HG03103 (cell line): ENCODE measurements at regions not wholly inside any gene's neighbourhood (a gene's known extent, or its start where the extent isn't known, plus 50 kb on each side); places are given as distances from the start of the nearest gene placed in this dataset.
"Not testable (repeated sequence)": the region's sequence is repeated elsewhere in the genome, so short reads cannot be mapped to it uniquely, and the experiment has no call there.

ENCODE experiments used
- ATAC-seq: cut with Tn5 transposase; IDR thresholded peaks from one replicate; pipeline ENCODE4 v1.9.1; 2021; ENCODE audit warnings: low read depth; ENCODE audit not compliant: unreplicated experiment

DNA sequence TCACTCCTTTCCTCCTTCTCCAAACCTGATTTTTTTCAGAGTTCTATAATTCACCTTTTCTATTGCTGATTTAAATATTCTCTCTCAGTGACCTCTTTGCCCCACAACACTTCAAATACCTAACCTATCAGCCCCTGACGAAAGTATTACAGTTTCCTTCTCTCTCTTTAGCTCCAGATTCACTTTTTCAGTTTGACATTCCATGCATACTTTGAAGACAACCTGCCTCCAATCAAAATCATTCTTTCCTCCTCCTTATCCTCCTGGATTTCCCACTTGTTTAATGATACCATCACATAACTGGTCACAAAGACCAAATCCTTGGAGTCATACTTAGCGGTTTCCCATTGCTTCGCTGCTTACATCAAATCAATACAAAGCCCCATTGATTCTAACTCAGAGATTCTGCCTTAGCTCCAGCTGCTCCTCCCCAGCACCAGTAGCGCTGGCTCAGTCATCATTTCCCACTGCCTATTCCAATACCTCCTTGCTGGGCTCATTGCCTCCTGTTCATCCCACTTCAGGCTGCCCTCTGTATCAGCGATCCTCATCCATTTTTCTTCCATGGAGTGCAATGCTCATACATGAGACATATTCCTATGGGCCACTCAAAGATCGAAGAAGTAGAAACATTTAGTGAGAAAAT is 240.1 kb downstream of the ZNF92 start:
- not testable (repeated sequence) for ATAC-seq

DNA sequence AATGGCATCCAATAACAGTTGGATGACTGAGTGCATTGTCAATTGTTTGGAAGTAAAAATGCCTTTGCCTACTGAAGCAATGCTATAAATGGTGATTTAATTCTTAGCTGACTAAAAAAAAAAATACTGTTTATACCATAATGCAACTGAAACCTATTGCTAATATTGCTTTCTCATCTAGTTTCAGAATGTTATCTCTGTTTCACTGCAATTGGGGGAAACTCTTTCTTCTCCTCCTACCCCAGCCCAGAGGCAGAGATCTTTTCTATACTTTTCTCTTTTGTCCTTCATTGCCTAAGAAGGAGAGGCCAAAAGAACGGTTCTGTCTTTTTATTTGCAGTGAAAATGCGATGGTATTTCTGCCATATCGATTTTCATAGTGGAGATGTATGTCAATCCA is 242.5 kb downstream of the ZNF92 start:
- ATAC-seq = not testable (repeated sequence)

DNA sequence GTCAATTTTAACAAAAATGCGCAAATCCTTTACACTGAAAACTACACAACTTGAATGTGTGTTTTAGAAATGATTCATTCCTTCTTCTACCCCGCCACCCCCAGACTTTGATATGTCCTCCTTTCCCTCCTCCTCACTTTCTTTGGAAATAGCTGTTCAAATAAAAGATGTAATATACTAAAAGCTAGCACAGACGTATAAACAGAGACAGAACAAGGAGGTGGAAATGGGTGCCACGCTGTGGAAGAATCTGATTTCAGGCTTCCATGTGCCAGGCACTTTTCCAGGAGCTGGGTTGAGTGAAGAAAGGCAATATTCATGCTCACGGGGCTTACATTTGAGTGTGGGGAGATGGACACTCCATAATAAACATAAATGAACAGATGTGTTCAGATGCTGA is 246.6 kb downstream of the ZNF92 start:
- ATAC-seq = not testable (repeated sequence)

DNA sequence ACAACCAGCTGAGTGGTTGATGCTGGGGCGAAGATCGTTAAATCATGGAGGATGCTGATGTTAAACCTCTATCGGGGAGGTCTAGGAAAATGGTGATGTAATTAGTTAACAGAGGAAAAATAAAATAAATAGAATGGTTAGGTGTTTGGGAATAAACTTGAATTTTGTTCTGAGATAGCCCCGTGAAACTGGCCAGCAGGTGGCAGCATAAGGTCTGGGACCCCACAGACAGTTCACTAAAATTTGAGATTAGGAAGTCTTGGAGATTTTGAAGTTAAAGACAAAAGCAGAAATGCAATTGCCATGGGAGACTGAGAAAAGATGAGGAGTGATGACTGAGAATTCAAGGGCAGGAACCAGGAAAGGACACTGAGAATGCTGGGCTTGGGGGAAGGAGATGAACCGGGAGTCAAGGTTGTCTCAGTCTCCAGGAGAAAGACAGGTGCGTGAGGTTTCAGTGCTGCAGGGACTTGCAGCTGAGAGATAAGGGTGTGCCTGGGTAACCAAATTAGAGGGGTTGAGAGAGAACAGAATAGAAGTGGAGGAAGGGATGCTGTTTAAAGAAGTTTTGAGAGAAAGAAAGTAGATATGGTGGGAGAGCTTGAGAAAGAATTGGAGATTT is 248.0 kb downstream of the ZNF92 start:
- ATAC-seq = not testable (repeated sequence)

DNA sequence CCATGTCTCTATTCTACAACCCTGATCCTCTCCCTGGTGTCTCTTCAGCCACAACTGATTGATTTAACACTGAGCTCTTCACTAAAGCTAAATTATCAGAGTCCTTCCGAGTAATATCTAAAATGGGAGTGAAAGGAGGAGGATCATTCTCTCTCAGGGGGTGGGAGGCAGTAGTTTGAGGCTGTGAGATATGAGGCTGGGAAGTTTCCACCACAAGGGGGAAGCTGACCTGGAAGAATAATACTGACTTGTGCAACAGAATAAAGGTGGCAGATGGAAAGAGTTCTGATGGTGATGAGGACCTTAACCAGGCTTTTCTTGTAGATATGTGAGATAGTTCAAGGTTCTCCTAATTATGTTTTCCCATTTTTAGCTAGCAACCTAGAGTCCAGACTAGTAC is 241.6 kb upstream of the VKORC1L1 start:
- ATAC-seq = not testable (repeated sequence)

DNA sequence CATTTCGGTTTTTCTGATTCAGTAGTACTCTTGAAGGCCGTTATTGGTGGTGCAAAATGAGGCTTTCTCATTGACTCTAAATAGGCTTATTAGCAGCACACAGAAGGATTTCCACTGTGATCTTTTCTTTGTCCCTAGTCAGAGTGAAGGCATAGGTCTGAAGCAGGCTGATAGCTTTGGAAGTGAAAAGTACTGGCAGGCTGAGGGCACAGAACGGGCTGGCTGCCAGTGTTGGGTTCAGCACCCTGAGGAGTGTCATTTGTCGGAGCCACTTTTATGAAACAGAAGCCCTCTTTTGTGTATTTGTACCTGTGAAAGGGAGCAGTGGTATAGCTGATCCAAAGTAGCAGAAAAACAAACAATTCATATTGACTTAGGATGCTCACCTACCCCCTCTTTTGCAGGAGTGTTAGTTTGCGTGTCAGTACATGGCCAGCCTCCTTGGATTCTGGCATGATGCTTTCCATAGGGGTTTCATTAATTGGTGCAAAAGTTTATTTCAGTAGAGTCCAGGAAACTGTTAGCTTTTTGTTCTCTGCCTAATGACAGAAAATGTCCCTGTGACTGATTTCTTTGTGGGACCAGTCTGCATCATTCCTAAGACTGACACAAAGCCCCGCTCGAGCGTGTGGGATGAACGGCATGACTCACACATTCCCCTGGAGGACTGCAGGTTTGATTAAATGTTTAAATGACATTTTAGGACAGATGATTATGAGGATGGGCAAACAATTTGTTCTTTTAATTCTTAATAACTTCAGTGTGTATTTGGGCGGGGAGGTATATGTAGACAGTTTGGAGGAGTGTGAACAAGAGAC is 239.1 kb upstream of the VKORC1L1 start:
- ATAC-seq = not testable (repeated sequence)

DNA sequence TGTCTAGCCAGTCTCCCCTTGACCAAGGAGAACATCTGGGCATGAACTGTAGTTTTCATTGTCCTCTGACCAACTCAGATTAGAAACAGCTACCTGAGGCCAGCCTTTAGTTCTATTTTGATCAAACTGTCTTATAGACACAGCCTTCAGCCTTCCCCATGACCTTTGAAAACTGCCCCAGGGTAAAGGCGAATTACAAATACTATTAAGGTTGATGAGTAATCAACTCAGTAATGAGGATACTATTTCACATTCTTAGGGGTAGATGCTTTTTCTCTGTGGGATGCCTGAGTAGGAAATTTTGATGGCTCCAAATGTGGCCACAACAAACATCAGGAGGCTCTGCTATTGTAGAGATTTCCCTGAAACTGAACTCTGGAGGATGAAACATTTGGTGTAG is 234.0 kb upstream of the VKORC1L1 start:
- not testable (repeated sequence) for ATAC-seq

DNA sequence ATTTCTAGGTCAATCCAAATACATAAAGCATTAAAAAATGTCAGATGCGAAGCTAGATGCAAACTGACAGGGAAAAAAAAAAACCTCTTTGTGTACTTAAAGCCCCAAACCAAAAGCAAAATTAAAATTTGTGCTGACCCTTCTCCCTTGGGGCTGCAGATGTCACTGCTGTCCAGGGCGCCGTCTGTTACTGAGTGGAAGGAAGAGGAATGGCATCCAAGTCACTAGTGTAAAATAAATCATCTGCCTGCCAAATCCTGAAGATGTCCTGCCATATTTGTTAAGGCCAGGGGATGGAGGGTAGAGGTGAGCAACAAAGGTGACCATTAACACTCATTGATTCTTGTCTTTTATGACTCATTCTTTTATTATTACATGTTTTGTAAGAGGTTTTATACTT is 233.2 kb upstream of the VKORC1L1 start:
- not testable (repeated sequence) for ATAC-seq

DNA sequence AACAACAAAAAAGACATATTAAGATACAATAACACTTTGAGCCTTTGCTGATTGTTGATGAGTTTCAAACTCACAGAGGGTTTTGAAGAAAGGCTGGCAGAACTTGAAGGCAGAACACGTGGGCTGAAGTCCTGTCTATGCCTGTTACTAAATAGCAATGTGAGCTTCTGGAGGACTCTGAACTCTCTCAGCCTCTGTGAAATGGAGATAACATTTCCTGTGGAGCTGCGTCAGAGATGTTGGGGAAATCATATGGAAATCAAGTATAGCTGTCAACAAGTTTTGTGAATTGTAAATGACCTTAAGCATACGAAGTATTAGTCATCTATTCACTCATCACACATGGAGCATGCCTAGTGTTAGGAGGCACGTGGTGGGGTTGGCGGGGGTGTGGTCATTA is 229.4 kb upstream of the VKORC1L1 start:
- ATAC-seq = not testable (repeated sequence)

DNA sequence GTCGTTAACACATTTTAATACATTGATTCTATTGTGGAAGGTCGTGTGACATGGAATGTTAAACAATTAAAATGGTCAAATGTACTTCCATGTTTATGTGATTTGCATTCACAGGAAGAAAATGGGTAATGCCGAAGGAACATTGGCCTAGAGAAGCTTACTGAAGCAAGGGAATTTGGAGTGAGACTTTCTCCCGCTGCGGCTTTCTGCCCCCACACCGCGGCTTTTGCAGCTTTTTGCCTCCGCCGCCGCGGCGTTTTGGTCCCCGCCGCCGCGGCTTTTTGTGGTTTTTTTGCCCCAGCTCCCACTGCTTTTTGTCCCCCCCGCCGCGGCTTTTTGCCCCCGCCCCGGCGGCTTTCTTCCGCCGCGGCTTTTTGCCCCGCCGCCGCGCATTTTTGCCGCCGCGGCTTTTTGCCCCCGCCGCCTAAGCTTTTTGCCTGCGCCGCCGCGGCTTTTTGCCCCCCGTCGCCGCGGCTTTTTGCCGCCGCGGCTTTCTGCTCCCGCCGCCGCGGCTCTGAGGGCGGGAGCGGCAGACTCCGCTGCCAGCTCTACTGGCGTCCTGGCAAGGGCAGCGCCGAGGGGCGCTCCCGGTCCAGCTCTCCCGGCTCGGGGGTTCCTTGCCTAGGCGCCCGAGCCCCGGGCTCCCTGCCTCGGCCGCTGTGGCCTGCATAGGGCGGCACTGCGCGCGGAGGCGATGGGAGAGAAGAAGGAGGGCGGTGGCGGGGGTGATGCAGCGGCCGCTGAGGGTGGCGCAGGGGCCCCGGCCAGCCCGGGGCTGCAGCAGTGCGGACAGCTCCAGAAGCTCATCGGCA is 225.5 kb upstream of the VKORC1L1 start:
- not testable (repeated sequence) for ATAC-seq

DNA sequence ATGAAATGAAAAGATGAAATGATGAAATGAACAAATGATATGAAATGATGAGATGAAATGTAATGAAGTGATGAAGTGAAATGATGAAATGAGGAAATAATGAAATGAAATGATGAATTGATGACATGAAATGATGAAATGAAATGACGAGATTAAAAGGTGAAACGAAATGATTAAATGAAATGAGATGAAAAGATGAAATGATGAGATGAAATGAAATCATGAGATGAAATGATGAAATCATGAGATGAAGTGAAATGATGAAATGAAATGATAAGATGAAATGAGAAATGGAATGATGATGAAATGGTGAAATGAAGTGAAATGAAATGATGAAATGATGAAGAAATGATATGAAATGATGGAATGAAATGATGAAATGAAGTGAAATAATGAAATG is 221.7 kb upstream of the VKORC1L1 start:
- ATAC-seq = not testable (repeated sequence)

DNA sequence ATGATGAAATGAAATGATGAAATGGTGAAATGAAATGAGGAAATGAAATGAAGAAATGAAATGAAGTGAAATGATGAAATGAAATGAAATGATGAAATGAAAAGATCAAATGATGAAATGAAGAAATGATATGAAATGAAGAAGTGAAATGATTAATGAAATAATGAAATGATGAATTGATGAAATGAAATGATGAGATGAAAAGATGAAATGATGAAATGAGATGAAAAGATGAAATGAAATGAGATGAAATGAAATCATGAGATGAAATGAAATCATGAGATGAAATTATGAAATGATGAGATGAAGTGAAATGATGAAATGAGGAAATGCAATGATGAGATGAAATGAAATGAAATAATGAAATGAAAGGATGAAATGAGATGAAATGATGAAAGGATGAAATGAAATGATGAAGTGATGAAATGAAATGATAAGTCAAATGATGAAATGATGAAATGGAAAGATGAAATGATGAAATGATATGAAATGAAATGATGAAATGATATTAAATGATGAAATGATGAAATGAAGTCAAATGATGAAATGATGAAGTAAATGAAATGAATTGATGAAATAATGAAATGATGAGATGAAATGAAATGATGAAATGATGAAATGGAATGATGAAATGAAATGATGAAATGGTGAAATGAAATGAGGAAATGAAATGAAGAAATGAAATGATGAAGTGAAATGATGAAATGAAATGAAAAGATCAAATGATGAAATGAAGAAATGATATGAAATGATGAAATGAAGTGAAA is 220.9 kb upstream of the VKORC1L1 start:
- not testable (repeated sequence) for ATAC-seq

DNA sequence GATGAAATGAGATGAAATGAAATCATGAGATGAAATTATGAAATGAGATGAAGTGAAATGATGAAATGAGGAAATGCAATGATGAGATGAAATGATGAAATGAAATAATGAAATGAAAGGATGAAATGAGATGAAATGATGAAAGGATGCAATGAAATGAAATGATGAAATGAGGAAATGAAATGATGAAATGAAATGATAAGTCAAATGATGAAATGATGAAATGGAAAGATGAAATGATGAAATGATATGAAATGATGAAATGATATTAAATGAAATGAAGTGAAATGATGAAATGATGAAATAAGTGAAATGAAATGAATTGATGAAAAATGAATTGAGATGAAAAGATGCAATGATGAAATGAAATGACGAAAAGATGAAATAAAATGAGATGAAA is 220.2 kb upstream of the VKORC1L1 start:
- not testable (repeated sequence) for ATAC-seq

DNA sequence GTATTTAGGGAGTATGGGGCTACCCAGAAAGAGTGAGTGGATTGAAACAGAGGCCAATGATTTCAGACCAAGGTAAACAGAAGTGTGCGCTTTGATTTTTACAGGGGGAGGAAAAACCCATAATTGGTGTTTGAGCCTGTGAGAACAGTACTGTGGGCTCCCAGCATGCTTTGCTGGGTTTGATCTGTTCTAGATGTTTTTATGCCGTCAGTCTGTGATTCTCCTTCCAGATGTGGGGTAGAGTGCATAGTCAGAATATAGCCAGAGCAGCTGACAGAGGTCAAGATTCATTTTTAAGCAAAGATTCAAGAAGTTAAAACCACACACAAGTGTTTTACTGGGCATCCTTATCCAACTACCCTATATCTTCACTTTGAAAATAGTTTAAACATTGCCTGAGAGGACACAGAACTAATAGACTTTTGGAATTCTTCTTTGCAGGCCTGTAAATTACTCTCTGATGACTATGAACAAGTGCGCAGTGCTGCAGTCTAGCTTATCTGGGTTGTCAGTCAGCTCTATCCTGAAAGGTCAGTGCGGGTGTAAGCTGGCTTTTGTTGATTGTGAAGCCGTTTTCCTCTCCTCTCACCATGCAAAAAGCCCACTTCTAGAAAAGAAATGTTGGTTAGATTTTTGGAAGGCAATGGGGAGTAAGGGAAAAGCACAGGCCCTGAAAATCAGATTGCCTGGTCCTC is 216.2 kb upstream of the VKORC1L1 start:
- not testable (repeated sequence) for ATAC-seq

DNA sequence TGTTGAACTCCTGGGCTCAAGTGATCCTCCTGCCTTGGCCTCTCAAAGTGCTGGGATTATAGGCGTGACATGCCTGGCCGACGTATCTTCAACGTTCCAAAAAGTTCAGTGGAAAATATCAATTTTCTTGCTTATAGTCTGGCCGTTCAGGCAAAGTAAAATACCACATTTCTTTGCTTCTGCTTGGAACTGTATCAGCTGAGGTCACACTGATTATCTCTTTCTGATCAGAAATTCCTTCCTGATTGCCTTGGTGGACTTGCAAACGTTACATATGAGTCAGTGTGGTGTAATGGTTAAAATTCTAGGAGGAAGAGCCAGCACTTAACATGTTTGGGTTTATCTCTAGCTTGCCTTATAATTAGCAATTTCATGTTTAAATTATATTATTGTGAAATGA is 189.5 kb upstream of the VKORC1L1 start:
- not testable (repeated sequence) for ATAC-seq

DNA sequence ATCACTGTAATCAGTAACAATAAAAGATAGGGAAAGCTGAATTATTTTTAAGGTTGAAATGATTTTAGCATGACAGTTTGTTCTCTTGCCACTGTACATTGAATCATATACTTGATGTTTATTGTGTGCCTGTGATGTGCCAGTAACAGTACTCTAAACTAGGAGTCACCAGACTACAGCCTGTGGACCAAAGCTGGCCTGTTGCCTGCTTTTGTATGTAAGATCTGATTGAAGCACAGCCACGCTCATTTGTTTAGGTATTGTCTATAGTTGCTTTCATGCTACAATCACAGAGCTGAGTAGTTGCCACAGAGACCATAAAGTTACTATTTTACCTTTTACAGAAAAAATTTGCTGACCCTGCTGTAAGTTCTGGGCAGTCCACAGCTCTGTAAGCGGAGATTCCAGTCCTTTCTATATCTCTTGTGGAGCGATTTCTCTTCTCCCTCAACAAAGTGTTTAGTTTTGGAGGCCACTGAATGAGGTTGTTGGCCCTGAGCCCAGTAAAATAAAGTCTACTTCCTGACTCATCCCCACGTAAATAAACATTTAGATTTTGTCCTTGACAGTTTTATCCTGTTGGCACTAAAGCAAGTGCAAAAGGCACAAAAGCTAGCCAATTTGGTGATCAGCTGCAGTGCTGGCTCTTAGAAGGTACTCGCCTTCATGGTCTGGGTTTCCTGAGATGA is 173.7 kb upstream of the VKORC1L1 start:
- not testable (repeated sequence) for ATAC-seq

DNA sequence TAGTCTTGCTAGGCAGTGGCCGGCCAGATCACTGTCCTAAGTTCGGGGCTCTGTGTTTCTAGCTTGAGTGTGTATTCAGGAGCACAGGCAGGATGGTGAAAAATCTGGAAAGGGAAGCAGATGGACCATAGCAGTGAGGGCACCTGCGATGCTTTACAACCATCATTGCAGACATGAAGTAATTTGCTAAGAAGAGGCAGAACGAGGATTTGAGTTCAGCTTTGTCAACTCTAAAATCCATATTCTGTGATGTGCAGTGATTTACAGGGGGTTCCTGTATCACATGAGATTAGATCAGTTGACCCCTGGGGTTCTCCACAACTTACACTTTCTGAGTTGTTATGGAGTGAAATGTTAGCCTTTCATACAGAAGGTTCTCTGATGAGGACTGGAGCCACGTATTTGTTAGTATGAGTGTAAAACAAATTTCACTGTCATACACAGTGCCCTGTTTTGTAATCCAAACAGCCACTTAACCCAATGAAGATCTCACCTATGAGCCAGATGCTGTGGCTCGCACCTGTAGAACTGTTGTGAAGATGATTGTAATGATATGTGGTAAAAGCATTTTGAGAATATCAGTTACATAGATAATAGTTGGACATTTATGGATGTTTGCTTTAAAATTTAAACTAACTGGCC is 173.0 kb upstream of the VKORC1L1 start:
- ATAC-seq = not testable (repeated sequence)

DNA sequence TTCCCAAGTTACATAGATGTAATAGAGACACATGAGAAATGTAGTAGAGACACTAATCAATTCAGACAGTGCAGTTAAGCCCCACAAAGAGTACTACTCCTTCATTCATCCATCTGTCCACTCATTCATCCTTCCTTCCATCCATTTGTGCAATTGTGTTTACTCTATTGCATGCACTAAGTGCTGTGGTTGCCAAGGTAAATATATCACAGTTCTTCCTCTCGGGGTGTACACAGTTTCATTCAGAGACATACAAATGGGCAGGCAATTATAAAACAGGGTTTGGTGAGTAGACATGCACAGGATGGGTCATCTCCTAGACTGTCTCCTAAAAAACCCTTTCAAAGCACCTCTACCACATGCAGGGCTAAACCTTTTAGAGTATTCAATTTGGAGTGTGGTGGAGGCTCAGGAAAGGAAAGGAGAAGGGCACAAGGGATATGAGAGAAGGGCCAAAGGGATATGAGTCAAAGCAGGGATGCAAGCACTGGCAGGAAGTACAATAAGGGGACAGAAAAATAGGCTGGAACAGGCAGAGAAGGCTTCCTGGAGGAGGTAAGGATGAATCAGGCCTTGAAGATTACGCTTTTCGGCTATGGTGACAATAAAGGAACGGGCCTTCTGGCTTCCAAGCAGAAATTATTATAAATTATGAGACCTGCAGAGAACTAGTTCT is 153.6 kb upstream of the VKORC1L1 start:
- ATAC-seq = not testable (repeated sequence)
